Panc1 (cell line): ENCODE measurements at regions not wholly inside any gene's neighbourhood (a gene's known extent, or its start where the extent isn't known, plus 50 kb on each side); places are given as distances from the start of the nearest gene placed in this dataset.

ENCODE experiments used
- ATAC-seq: fragments of 200-7000 bp; cut with Tn5 transposase; 2 replicates; pipeline ENCODE4 v1.9.1; 2020; ENCODE audit warnings: mild to moderate bottlenecking, moderate library complexity
- BruUV-seq: library from RNA; stranded (reverse); fragments of 400-500 nt; replicated peaks from 2 replicates; lab custom pipeline; 2021; lab: Mats Ljungman, UMichigan
- CTCF ChIA-PET: fragments of 300-600 bp; sonication (Branson Sonifier 250); formaldehyde crosslinking; loops from one replicate; lab custom pipeline; 2022; ENCODE audit warnings: antibody characterized with exemption; lab: Charles Lee
- POLR2A ChIA-PET: fragments of 300-600 bp; sonication (Branson Sonifier 250); formaldehyde crosslinking; loops from one replicate; lab custom pipeline; 2022; ENCODE audit warnings: antibody characterized with exemption; lab: Charles Lee
- DNase-seq: peaks from one replicate; pipeline ENCODE4 v3.0.0-alpha.2; 2010; ENCODE audit warnings: low read depth, low spot score
- H3K27ac ChIP-seq: 2 replicates; pipeline ENCODE4 v1.5.1; 2011; ENCODE audit warnings: mild to moderate bottlenecking, low read length, inconsistent platforms
- H3K27me3 ChIP-seq: fragments of 200-500 bp; sonication (Bioruptor generic); 2 replicates; pipeline ENCODE4 v1.6.0; 2014; ENCODE audit warnings: low read length, inconsistent platforms; ENCODE audit not compliant: control insufficient read depth, insufficient read depth
- H3K36me3 ChIP-seq: fragments of 200-500 bp; sonication (Bioruptor generic); 2 replicates; pipeline ENCODE4 v1.5.1; 2014; ENCODE audit warnings: inconsistent platforms, mild to moderate bottlenecking, low read length, moderate library complexity; ENCODE audit not compliant: control insufficient read depth, insufficient read depth
- H3K4me1 ChIP-seq: 2 replicates; pipeline ENCODE4 v1.5.1; 2011; ENCODE audit warnings: inconsistent platforms, mild to moderate bottlenecking, low read length, moderate library complexity; ENCODE audit not compliant: control insufficient read depth, insufficient read depth
- H3K4me3 ChIP-seq, 2 experiments: 2 replicates each; pipeline ENCODE4 v1.5.1; 2011 to 2012; ENCODE audit warnings: low read depth in 2 of 2, low read length in 2 of 2, mild to moderate bottlenecking in 2 of 2, inconsistent platforms in 1 of 2, moderate library complexity in 1 of 2
- H3K9me3 ChIP-seq: fragments of 200-500 bp; sonication (Bioruptor generic); 2 replicates; pipeline ENCODE4 v1.5.1; 2014; ENCODE audit warnings: low read depth, mild to moderate bottlenecking, inconsistent platforms, low read length, moderate library complexity; ENCODE audit not compliant: control insufficient read depth, insufficient read depth
- CTCF ChIP-seq: fragments of 450-650 bp; IDR thresholded peaks from 2 replicates; pipeline ENCODE4 v1.5.1; 2017; ENCODE audit warnings: mild to moderate bottlenecking
- POLR2AphosphoS5 ChIP-seq: IDR thresholded peaks from 2 replicates; pipeline ENCODE4 v1.6.1; 2012; ENCODE audit warnings: mild to moderate bottlenecking, low read depth, low read length, moderate library complexity
- SIN3A ChIP-seq: IDR thresholded peaks from 2 replicates; pipeline ENCODE4 v1.6.1; 2012; ENCODE audit warnings: low read depth, mild to moderate bottlenecking, low read length, moderate library complexity, borderline replicate concordance; ENCODE audit not compliant: insufficient read depth
- TCF7L2 ChIP-seq: IDR thresholded peaks from 2 replicates; pipeline ENCODE4 v1.6.1; 2011; ENCODE audit warnings: mild to moderate bottlenecking, low read depth, low read length, inconsistent platforms
- in situ Hi-C: cut with HindIII; loops from 2 replicates; pipeline ENCODE4 v1.10.0; 2016; ENCODE audit warnings: low sequenced_read_pairs, low pct_unique_long_range_greater_than_20kb
- intact Hi-C: fragments of 100-400 bp; cut with micrococcal nuclease; formaldehyde crosslinking; loops from one replicate; pipeline ENCODE4 v1.10.0; 2022; ENCODE audit not compliant: unreplicated experiment
- TF ChIP-seq, protein P1 (sequence below), 2 experiments: IDR thresholded peaks; 2 replicates each; pipeline ENCODE4 v1.6.1; 2011 to 2012; ENCODE audit warnings: low read depth in 2 of 2, control low read depth in 1 of 2, low read length in 1 of 2, mild to moderate bottlenecking in 1 of 2, moderate library complexity in 1 of 2; ENCODE audit not compliant: insufficient read depth in 1 of 2

GRCh38 chr14:79949906-79950305 is 261.4 kb downstream of the DIO2 start:
- no peak overlapping the region for H3K27ac ChIP-seq
- ATAC-seq: no peak
- H3K4me3 ChIP-seq: no peak overlapping the region
- no TSS peak for BruUV-seq
- CTCF ChIA-PET: no interaction called here
- no peaks in the 10 kb centered on the region for H3K4me1 ChIP-seq
- no peaks in the 10 kb centered on the region for H3K36me3 ChIP-seq
- DNase-seq: no peak
- H3K9me3 ChIP-seq: no peaks in the 10 kb centered on the region
- intact Hi-C loops (no loop called here), in situ Hi-C loops (no loop called here)
- TF ChIP-seq, protein P1, sequence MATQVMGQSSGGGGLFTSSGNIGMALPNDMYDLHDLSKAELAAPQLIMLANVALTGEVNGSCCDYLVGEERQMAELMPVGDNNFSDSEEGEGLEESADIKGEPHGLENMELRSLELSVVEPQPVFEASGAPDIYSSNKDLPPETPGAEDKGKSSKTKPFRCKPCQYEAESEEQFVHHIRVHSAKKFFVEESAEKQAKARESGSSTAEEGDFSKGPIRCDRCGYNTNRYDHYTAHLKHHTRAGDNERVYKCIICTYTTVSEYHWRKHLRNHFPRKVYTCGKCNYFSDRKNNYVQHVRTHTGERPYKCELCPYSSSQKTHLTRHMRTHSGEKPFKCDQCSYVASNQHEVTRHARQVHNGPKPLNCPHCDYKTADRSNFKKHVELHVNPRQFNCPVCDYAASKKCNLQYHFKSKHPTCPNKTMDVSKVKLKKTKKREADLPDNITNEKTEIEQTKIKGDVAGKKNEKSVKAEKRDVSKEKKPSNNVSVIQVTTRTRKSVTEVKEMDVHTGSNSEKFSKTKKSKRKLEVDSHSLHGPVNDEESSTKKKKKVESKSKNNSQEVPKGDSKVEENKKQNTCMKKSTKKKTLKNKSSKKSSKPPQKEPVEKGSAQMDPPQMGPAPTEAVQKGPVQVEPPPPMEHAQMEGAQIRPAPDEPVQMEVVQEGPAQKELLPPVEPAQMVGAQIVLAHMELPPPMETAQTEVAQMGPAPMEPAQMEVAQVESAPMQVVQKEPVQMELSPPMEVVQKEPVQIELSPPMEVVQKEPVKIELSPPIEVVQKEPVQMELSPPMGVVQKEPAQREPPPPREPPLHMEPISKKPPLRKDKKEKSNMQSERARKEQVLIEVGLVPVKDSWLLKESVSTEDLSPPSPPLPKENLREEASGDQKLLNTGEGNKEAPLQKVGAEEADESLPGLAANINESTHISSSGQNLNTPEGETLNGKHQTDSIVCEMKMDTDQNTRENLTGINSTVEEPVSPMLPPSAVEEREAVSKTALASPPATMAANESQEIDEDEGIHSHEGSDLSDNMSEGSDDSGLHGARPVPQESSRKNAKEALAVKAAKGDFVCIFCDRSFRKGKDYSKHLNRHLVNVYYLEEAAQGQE (IDR thresholded peaks at IDR 0.05; ENCODE audit: insufficient read depth in 1 of 2, low read depth in 2 of 2, low read length in 1 of 2): no peak
- no peak for TF ChIP-seq CTCF
- no peak for TF ChIP-seq SIN3A
- no peak for TF ChIP-seq TCF7L2
- no peak for TF ChIP-seq POLR2AphosphoS5
- POLR2A ChIA-PET: no interaction called here
- H3K27me3 ChIP-seq: no peaks in the 10 kb centered on the region

DNA sequence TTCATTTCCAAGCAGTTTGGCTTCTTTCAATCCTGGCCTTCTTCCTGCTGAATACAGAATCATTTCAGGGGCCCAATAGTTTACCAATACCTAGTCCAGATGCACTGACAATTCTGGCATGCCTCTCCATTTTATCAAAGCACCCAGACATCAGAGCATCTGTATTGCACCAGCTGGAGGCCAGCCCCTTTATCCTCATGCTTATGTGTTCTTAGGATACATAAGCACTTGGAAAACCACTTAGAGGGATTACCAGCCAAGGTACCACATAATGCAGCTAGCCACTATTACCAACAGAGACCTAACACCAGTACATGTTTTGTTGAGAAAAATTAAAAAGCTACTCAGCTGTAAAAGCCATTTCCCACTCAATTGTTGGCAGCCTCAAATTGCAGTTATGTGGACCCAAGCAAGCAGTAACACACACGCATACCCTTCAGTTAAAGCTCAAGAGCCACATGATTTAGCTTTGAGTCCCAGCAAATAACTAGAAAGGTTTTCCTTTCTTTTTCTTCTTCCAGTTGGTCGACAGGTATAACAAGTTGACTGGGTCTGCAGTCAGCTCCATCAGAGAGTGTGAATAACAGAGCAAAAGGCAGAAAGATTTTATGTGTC is 263.8 kb downstream of the DIO2 start:
- ATAC-seq: no peak
- no peak overlapping the region for H3K4me3 ChIP-seq

More for the DNA sequence above, 263.8 kb downstream of the DIO2 start:
- DNase-seq: no peak
- in situ Hi-C loops: no loop called here
- no peaks in the 10 kb centered on the region for H3K9me3 ChIP-seq
- TF ChIP-seq SIN3A (no peak), TCF7L2 (no peak), POLR2AphosphoS5 (no peak), CTCF (no peak)
- TF ChIP-seq, protein P1 (IDR thresholded peaks at IDR 0.05; ENCODE audit: insufficient read depth in 1 of 2, low read depth in 2 of 2, low read length in 1 of 2): no peak
- no peaks in the 10 kb centered on the region for H3K27me3 ChIP-seq
- BruUV-seq: no TSS peak
- intact Hi-C loops: no loop called here
- CTCF ChIA-PET: no interaction called here
- no peak overlapping the region for H3K27ac ChIP-seq
- POLR2A ChIA-PET: no interaction called here
- no peaks in the 10 kb centered on the region for H3K4me1 ChIP-seq
- H3K36me3 ChIP-seq: no peaks in the 10 kb centered on the region
